HG02943 (cell line): ENCODE measurements at regions not wholly inside any gene's neighbourhood (a gene's known extent, or its start where the extent isn't known, plus 50 kb on each side); places are given as distances from the start of the nearest gene placed in this dataset.

Source experiments
- ATAC-seq: cut with Tn5 transposase; IDR thresholded peaks from one replicate; pipeline ENCODE4 v1.9.1; 2021; ENCODE audit warnings: mild to moderate bottlenecking, low read depth, moderate library complexity; ENCODE audit not compliant: unreplicated experiment

DNA sequence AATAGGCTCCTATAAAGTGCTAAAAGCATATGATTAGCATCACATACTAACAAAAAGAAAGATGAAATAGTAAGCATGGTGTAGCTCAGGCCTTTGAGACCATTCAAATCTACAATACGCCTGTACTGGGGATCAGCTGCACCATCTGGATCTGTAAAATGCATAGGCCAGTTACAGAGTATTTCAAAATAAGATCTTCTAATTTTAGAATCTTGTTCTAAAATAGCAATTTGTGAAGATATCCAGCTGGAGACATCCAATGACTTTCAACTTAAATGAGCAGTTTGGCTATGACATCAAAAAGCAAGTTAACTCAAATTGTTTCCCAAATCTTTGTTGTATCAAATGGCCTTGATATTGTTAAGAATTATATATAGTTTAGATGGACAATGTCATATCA is 386.3 kb downstream of the MRPS30 start:
- ATAC-seq = no peak
